LNCAP (cell line): ENCODE measurements at regions not wholly inside any gene's neighbourhood (a gene's known extent, or its start where the extent isn't known, plus 50 kb on each side); places are given as distances from the start of the nearest gene placed in this dataset.

ENCODE experiments used
- CTCF ChIP-seq: fragments of 450-650 bp; IDR thresholded peaks from 2 replicates; pipeline ENCODE4 v1.5.1; 2017; ENCODE audit warnings: mild to moderate bottlenecking

- TF ChIP-seq CTCF, result no peak
These were observed 548.4 kb upstream of the FSHR start for GRCh38 chr2:49702740-49703139.

GRCh38 chr2:49693961-49694360 lies 539.6 kb upstream of the FSHR start:
- no peak for TF ChIP-seq CTCF

GRCh38 chr2:49687918-49688317 lies 533.6 kb upstream of the FSHR start:
- peak; percentile 46; the same call in 1 of the 2 replicates for TF ChIP-seq CTCF

- no peak for TF ChIP-seq CTCF
These were observed 532.7 kb upstream of the FSHR start for GRCh38 chr2:49686897-49687442.

GRCh38 chr2:49686291-49686690 lies 532.0 kb upstream of the FSHR start:
- no peak for TF ChIP-seq CTCF

GRCh38 chr2:49677227-49677626 lies 522.9 kb upstream of the FSHR start:
- no peak for TF ChIP-seq CTCF

- no peak for TF ChIP-seq CTCF
These were observed 510.5 kb upstream of the FSHR start for GRCh38 chr2:49664827-49665226.

- no peak for TF ChIP-seq CTCF
These were observed 507.5 kb upstream of the FSHR start for GRCh38 chr2:49661809-49662208.
